Heart left ventricle (tissue), 13 donors: ENCODE measurements at regions not wholly inside any gene's neighbourhood (a gene's known extent, or its start where the extent isn't known, plus 50 kb on each side); places are given as distances from the start of the nearest gene placed in this dataset.

ENCODE experiments used
- CTCF ChIP-seq, 12 donors: fragments of 200-600 bp; sonication (generic) in 4 of 12; IDR thresholded peaks; one replicate each; pipeline versions ENCODE4 v1.5.0 to v1.8.0; 2018 to 2022; ENCODE audit warnings: antibody characterized with exemption in 12 of 12, mild to moderate bottlenecking in 5 of 12
- POLR2A ChIP-seq, 2 donors: fragments of 450-650 bp; IDR thresholded peaks; one replicate each; pipeline ENCODE4 v1.6.1; 2017; ENCODE audit warnings: antibody characterized with exemption in 2 of 2, mild to moderate bottlenecking in 2 of 2, moderate library complexity in 2 of 2
- donor health status: ischemic (EF 13 %, LVEDD 7.1; RV severe dilation, severe dysfunction).
- donor health status: DM: no; HTN: yes; CAD: no.
- donor health status: DM: no; HTN: no; CAD: no.
- donor health status: ischemic (EF 25% LVEDD 6.9; RV normal size, moderate dysfunction).
- donor health status: ischemic (EF 25% LVEDD 5.7; RV mildly dilated, moderate dysfunction).
- donor health status: ischemic (EF 35%, LVEDD 5.7; RV mildly dilated, moderate dysfunction).
- donor health status: nonischemic (EF 11% LVEDD 7.7; RV severe dilation, severe dysfunction).
- donor health status: DM: yes; HTN: yes; CAD: no.
- donor health status: PGD.
- donor health status: ischemic (EF 29% LVEDD 5.4; RV normal size, mild dysfunction).
- donor health status: nonischemic (EF 23%, LVEDD 6.1; RV moderate dilation, normal function).

GRCh38 chr10:8439040-8439439 lies 384.6 kb downstream of the GATA3 start:
- no peak for TF ChIP-seq CTCF (IDR thresholded peaks at IDR 0.05)
- no peak for TF ChIP-seq POLR2A (IDR thresholded peaks at IDR 0.05)
